Coronary artery (tissue), 2 donors: ENCODE measurements at regions not wholly inside any gene's neighbourhood (a gene's known extent, or its start where the extent isn't known, plus 50 kb on each side); places are given as distances from the start of the nearest gene placed in this dataset.

ENCODE experiments used
- DNase-seq: peaks from one replicate; pipeline ENCODE4 v3.0.0-alpha.2; 2017; ENCODE audit warnings: low spot score
- H3K27ac ChIP-seq, 2 donors: fragments of 200-600 bp; sonication (generic); one replicate each; pipeline ENCODE4 v1.5.1; 2016 to 2019
- H3K4me3 ChIP-seq: fragments of 200-600 bp; sonication (generic); 2 replicates; pipeline ENCODE4 v1.5.1; 2016; ENCODE audit warnings: mild to moderate bottlenecking, moderate library complexity
- CTCF ChIP-seq: fragments of 200-600 bp; sonication (generic); IDR thresholded peaks from one replicate; pipeline ENCODE4 v1.5.1; 2019; ENCODE audit warnings: antibody characterized with exemption

- no peak overlapping the region for H3K4me3 ChIP-seq
- TF ChIP-seq CTCF: no peak
- H3K27ac ChIP-seq: no peak overlapping the region
- DNase-seq: no peak
Observed at GRCh38 chr4:3643518-3644433, 111.6 kb upstream of the LRPAP1 start.

- DNase-seq: no peak
- TF ChIP-seq CTCF: no peak
- Histone ChIP-seq H3K27ac (no peak overlapping the region), H3K4me3 (no peak overlapping the region)
Observed at GRCh38 chr4:3642806-3643517, 110.7 kb upstream of the LRPAP1 start.

- no peak for DNase-seq
- no peak overlapping the region for H3K4me3 ChIP-seq
- H3K27ac ChIP-seq: no peak overlapping the region
- TF ChIP-seq CTCF: no peak
Observed at GRCh38 chr4:3642056-3642630, 109.9 kb upstream of the LRPAP1 start.

- DNase-seq: no peak
- TF ChIP-seq CTCF: no peak
- H3K27ac ChIP-seq: no peak overlapping the region
- no peak overlapping the region for H3K4me3 ChIP-seq
Observed at GRCh38 chr4:3641501-3641900, 109.3 kb upstream of the LRPAP1 start.

GRCh38 chr4:3640587-3640962 is 108.4 kb upstream of the LRPAP1 start:
- Histone ChIP-seq H3K4me3 (no peak overlapping the region), H3K27ac (no peak overlapping the region)
- no peak for TF ChIP-seq CTCF
- no peak for DNase-seq

- DNase-seq: no peak
- H3K27ac ChIP-seq: no peak overlapping the region
- no peak overlapping the region for H3K4me3 ChIP-seq
- TF ChIP-seq CTCF: no peak
Observed at GRCh38 chr4:3639613-3640586, 107.7 kb upstream of the LRPAP1 start.
